HG03457 (cell line): ENCODE measurements at regions not wholly inside any gene's neighbourhood (a gene's known extent, or its start where the extent isn't known, plus 50 kb on each side); places are given as distances from the start of the nearest gene placed in this dataset.

Experiments
- ATAC-seq: cut with Tn5 transposase; IDR thresholded peaks from one replicate; pipeline ENCODE4 v1.9.1; 2021; ENCODE audit warnings: moderate number of reproducible peaks; ENCODE audit not compliant: unreplicated experiment

DNA sequence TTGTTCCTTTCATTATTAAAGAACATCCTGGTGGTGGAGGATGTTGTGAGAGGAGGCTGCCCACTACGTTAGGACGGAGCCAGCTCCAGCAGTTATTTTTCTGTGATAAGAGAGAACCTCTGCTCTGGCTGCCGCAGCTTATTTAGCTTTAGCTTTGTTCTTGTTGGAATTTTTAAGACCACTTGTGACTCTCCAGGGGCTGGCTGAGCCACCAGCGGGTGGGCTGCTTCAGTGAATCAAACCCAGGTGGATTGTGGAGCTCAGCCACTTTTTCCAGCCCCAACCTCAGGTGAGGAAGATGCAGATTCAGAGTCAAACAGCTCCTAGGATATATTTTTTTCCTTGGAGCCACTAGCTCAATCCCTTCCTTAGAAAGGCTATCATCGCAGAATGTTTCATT, 83.1 kb upstream of the CTTNBP2NL start:
- ATAC-seq = no peak

DNA sequence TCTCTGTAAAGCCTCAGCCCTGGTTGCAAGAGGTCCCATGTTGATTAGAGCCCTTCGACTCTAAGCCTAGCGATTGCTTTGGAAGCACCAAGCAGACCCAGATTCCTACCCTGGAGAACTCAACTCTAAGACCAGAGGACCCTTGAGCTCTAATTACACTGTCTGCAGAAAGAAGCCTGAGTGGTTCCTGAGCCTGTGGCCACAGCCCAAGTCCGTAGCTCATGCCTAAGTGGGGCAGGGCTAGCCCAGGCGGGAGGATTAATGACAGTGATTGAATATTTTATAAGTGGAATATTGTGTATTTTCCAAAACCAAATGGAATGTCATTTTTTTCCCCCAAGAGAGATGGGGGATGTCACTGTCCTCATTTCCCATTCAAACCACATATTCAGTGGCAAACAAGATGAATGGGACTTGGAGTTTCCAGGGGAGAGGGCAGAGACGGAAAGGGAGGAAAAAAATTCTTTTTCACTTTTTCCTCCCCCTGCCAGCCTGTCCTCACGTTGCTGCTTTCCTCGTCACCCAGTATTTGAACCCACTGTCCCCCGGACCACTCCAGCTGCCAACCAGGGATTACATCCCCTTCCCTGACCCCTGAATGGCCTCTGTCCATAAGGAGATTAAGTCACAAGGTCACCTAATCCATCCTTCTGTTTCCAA, 79.6 kb upstream of the CTTNBP2NL start:
- no peak for ATAC-seq

DNA sequence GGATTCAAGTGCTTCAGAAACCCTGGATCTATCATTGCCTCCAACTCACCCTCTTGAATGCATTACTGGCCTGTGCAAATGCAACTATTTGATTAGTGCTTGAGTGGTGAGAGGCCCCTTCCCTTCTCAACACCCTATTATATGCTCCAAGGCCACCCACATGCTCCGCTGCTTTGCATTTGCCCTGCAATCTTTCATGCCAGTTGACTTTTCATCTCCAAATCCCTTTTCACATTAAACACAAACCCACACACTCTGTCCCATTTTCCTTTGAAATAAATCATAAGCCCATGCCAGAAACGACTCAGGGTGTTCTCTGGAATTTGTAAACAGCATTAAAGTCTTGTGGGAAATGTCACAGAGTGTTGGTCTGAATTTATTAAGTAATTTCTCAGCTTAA, 78.9 kb upstream of the CTTNBP2NL start:
- ATAC-seq = no peak

DNA sequence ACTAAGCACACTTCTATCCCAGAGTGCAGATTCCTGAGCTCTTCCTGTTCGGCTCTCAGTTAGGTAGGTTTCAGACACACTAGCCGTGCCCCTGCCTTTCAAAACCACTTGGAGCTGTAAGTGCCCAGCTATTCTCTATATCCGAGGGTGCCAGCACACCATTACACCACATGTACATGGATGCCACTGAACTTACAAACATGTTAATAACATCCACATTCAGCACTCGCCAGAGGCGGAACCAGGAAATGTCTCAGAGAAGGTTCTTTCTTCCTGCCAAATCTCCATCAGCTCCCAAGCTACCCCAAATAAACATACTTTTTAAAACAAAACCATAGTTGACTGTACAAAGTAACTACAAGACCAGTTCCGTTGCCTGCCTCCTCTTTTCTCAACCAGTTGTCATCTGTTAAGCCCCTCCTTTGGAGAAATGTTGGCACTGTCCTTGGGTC, 78.4 kb upstream of the CTTNBP2NL start:
- no peak for ATAC-seq

DNA sequence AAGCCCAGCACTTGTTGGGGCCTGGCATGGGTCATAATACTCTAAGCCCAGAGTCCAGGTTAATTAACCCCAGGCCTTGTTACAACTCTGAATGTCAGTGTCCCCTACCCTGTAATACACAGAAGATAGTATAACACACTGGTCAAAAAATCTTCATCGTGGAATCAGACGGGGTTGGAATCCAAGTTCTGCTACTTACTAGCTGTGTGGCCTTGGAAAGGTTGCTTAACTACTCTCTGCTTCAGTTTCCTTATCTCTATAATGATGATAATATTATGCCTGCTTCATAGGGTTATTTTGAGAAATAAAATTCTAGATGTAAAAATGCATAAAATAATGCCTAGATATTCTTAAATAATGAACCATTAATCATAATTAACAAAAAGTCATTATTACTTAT, 77.8 kb upstream of the CTTNBP2NL start:
- ATAC-seq = no peak

DNA sequence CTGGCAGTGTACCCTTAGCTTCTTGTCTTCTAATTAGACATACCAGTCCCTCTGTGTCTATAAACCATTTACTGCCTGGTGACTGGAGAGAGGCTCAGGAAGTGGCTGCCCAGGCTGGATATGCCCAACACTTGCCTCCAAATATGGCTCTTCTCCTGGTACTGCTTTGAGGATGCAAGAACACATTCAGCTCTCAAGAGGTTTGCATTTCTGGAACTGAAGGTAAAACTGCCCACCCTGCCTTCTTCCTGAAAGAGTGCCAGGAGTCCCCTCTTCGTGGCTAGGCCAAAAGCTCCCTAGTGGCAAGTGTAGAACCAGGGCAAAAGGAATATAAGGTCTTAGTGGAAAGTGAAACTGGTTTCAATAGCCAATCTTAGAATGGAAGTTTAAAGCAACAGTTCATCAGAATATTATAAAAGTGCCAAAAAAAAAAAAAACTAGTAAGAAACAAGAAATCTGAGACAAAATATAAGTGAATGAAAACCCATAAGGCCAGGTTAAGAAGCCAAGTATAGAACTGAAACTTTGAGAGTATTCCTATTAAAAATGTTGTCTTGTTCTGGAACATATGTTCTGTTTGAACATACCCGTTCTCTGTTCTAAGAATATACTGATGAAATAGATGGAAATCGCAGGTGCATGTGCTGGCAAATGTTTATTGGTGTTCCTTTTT, 77.2 kb upstream of the CTTNBP2NL start:
- no peak for ATAC-seq

DNA sequence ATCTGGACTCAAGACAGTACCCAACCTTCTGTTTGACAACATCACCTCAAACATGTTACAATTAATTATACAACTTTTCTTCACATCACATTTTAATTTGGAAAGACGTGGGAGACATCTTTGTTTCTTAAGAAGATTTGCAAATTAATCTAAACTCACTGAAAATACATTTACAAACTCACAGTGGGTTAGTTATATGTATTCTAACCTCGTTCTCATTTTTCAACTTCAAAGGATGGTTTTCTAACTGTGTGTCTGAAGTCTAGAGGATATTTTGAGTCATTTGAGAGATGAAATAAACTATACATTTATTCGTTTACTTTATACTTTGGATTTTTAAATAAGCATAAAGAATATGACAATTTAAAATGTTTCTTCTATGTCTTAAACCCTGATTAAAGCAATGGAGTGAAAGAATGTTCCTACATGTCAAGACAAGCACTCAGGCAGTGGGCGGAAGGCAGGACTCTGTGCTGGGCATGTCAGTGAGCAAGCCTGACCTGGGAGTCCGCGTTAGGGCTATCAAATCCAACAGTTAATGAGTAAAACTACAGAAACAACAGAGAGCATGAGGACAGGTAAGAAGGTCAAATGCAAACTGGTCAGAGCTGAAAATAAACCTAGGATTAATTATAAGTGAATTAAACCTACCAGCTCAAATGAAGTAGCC, 76.5 kb upstream of the CTTNBP2NL start:
- ATAC-seq = no peak

DNA sequence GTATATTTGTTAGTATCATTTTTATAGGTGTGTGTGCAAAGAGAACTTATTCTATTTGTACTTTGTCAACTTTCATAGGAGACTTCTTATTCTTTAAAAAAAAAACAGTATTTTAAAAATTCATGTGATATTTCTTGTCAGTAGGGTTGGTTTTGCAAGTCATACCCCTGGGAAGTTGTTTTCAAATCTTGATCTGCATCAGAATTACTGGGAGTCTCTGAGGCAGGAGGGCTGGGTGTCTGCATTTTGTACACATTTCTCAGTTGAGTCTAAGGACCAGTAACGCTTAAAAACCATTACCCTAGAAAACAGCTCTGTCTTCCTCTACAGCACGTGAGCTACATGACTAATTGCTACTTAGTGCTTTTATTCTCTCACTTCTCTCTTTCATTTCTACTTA, 76.0 kb upstream of the CTTNBP2NL start:
- ATAC-seq = no peak

DNA sequence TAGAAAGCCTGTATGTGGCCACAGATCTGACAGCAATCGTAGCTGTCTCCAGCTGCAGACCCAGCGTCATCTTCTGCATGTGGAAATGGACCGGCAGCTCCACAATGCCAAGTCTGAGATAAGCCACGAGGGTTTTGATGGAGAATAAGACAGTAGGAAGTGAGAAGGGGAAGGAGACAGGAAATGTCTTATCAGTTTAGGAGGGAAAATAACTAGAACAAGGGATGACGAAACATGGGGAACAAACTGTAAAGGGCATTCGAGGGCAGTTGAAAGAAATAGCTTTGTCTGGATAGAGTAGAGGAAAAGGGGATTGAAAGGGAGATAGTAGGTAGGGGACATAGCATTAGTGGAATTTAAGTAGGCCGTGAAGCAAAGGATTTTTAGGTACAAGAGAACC, 74.0 kb upstream of the CTTNBP2NL start:
- ATAC-seq = no peak

DNA sequence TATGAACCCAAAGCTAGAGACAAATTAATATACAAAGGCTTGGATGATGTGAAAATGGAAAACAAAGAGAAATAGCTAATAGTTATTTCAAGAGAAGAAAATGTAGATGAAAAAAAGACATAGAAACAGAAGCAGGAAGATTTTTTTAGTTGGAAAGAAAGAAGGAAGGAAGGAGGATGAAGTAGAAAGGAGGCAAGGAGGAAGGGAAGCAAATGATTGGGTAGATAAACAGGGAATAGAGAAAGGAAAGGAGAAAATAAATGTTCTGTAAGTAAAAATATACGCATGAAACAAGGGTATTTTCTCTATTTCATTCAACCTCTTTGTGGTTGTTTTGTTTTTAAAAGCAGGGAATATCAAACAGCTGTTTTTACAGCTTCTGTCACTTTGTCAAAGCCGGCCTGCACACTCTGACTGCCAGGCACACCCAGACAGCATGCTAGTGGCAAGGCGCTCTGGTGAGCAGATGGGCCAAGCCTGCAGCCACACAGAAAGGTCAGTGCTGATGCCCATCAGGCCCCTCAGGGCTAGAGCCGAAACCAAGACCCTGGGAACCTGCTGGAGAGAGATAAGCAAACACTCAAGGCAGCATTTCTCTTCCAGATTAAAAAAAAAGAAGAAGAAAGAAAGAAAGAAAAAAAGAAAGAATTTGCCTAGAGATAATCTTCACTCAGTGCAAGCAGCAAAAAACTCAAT, 72.9 kb upstream of the CTTNBP2NL start:
- no peak for ATAC-seq

DNA sequence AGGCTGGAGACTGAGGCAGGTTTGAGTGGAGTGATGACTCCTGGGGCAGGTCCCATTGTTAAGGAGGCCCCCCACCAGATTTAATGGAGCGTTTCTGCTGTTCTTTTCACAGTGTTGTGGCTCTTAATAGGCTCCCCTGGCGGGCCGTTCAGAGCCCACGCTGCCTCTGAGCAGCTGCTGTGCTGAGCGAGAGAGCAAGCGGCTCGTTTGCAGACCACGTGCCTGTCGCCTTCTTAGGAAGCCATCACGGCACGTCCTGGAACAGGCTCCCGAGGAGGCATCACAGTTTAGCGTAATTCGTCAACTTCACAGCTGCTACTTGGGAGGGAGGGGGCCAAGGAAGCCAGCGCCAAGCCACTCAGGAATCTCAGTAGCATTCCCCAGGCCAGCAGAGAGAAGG, 70.5 kb upstream of the CTTNBP2NL start:
- ATAC-seq = no peak

DNA sequence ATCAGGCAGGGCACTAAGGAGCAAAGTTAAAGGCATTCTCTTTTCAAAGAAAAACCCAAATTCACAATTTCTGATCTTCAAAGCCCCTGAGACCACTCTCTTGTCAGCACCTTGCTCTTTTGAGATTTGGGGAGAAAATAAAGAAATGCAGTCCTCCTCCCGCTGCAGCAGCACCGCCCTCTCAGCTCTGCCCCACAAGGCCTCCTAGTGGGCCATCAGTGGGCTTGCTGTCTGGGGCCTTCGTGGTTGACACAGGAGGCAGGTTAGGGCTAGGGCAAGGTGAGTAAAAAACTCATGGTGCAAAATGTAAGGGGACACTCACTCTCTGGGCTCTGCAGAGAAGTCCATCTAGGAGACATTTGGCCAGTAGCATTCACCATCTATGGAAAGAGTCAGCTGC, 67.4 kb upstream of the CTTNBP2NL start:
- no peak for ATAC-seq

DNA sequence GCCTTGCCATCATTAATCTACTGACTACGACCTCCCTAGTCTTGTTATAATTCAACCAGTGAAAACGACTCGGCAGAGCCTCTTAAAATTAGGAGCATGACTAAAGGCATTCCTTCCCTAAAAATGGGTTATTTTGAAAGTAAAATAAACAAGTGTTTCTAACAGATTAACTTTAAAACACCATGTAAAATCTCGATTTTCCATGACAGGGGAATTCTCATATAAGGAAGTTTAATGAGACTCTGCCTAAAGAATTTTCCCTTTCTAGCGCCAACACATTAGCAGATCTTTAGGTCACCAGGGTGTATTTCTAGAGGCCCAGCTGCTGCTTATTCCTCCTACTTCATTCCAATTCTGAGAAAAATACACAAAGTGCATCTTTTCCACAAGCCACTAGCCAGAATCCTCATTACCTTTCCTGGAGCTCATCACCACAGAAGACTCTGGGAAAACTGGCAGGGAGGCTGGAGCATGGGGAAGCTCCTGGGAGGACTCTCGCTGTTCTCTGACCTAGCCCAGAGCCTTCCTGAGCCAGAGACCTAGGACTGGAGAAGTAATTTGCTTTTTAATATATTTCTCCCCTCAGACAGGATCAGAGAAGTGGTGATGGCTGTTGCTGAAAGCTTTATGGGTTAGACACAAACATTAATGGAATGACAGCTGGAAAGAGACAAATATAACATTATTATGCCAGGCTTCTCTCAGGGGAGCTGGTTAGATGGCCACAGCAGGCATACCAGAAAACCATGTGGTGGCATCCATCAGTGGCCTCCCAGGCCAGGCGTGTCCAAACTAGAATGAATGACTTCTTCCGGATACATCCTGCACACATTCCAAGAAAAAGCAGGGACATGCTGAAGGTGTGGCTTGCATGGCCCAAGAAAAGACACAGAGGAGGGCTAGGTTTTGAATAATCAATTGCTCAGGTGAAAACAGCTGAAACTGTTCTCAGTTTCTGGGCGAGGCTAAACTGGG, 63.6 kb upstream of the CTTNBP2NL start:
- no peak for ATAC-seq

DNA sequence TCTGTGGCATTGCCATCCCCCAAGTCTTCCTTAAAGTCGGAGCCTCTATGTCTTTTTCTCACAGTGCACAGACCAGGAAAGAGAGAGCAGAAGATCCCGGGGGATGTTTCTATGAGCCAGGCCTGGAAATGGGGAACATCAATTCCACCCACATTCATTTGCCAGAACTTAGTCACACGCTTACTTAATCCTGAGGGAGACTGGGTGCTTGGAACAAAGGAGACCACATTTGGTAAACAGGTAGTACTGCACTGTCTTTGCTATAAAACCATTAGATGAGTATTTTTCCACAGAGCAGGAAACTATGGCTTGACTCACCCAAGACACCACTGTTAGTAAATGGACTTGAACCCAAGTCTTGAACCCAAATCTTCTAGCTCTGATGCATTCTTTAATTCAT, 60.7 kb upstream of the CTTNBP2NL start:
- ATAC-seq = no peak

DNA sequence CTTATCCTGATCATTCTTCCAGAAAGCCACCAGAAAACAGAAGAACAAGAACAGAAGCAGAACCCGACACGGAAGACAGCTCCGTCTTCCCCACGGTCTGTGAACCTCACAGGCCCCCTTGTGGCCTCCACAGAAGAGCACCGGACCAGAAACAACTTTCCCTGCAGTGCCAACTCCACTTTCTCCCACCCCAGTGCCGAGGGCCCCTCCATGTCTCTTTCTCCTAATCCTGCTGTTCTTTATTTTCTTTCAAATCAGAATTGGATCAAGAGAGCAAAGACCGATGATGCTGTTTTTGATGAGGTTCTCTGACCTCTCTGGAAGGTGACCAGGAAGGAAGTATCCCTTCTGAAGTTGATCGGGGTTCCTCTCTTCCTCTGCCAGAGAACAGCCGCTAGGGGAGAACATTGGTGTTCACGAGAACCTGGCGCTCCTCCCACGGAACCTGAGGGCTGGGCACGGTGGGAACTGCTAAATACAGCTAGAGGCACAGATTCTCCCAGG, 58.9 kb upstream of the CTTNBP2NL start:
- ATAC-seq = no peak

DNA sequence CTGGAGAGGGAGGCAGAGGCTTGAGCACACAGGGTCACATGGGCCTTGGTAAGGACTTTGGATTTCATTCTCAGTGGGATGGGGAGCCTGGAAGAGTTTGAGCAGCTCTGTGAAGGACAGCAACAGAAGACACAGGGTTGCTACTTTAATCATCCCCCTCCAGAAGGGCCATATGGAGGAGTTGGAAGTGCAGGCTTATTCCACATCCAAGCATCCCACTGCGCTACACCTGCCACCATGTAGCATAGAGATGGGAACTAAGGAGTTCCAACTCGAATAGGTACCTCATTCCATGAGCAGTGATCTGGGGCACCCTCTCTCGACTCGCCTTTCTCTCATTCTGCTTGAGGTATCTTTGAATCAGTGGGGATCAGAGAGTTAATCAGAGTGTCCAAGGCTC, 54.0 kb upstream of the CTTNBP2NL start:
- ATAC-seq = no peak

DNA sequence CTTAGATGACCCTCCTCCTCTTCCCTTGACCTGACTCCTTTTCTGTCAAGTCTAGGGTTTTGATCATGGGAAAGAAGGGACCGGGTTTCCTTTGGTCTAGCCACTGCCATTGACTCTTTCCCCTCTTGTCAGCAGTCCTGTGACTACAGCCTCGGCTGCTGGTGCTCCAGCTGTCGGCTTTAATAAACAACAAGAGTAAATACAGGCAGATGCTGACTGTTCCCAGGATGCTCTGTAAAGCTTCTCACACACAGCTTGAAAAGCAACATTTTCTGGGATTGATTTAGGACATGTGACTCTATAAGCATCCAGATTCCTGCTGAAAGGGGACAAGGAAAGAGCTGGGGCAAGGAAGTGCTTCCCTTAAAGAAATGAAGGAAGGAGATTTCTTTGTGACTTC, 53.5 kb upstream of the CTTNBP2NL start:
- no peak for ATAC-seq

DNA sequence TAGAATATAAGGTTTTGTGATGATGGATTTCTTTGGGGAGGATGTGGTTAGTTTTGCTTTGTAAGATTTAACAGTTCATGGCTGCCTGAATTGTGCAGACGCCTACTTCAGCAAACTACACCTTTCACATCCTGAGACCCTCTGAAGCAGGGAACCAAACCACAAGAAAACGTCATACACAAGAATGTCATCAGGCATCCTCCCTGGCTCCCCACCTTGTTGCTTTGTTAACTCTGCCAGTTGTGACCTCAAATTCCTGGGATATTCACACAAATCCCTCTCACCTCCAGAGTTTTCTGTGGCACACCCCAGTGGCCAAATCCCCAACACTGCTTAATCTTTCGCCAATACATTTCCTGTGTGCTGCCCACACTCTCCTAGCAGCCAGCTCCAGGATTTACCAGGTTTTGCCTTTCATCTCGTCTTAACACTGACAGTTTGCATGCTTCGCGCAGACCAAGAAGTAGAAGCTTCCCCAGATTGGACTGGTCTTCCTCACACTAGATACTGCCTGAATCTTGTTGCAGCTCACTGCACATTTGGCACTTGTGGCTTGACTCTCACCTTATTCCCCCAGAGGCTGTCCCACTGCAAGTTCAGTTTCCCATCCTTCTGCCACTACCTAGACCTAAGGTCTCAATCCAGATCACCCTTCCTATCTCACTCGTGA, 51.1 kb upstream of the CTTNBP2NL start:
- ATAC-seq = no peak
